Caco-2 (cell line): ENCODE measurements at regions not wholly inside any gene's neighbourhood (a gene's known extent, or its start where the extent isn't known, plus 50 kb on each side); places are given as distances from the start of the nearest gene placed in this dataset.
"Not testable (repeated sequence)": the region's sequence is repeated elsewhere in the genome, so short reads cannot be mapped to it uniquely, and the experiment has no call there.

Experiments
- BruUV-seq: library from RNA; stranded (reverse); fragments of 400-500 nt; replicated peaks from 2 replicates; lab custom pipeline; 2021; lab: Mats Ljungman, UMichigan
- CTCF ChIA-PET: fragments of 300-600 bp; sonication (Branson Sonifier 250); formaldehyde crosslinking; loops from one replicate; lab custom pipeline; 2022; ENCODE audit warnings: antibody characterized with exemption; lab: Charles Lee
- POLR2A ChIA-PET: fragments of 300-600 bp; sonication (Branson Sonifier 250); formaldehyde crosslinking; loops from one replicate; lab custom pipeline; 2022; ENCODE audit warnings: antibody characterized with exemption; lab: Charles Lee
- DNase-seq, 2 experiments: peaks; one replicate each; pipeline versions ENCODE4 v3.0.0 to v3.0.0-alpha.2; 2020 to 2022
- H3K27me3 ChIP-seq: replicated peaks from 2 replicates; pipeline ENCODE4 v1.6.0; 2011; ENCODE audit warnings: low read length; ENCODE audit not compliant: control insufficient read depth, insufficient read depth
- H3K36me3 ChIP-seq: 2 replicates; pipeline ENCODE4 v1.5.1; 2011; ENCODE audit warnings: low read length; ENCODE audit not compliant: control insufficient read depth, insufficient read depth
- H3K4me1 ChIP-seq: fragments of 250-450 bp; sonication (Bioruptor Pico); 2 replicates; pipeline ENCODE4 v1.5.1; 2020; ENCODE audit warnings: mild to moderate bottlenecking
- H3K4me3 ChIP-seq: 2 replicates; pipeline ENCODE4 v1.5.1; 2011; ENCODE audit warnings: low read depth, mild to moderate bottlenecking, control low read depth, low read length
- H3K9me3 ChIP-seq: fragments of 250-450 bp; sonication (Bioruptor Pico); 2 replicates; pipeline ENCODE4 v1.5.1; 2020; ENCODE audit warnings: mild to moderate bottlenecking, moderate library complexity
- H3K27ac Mint-ChIP-seq: one replicate; pipeline ENCODE4 v1.8.0; 2022; ENCODE audit warnings: mixed read lengths; ENCODE audit not compliant: unreplicated experiment
- H3K27me3 Mint-ChIP-seq: one replicate; pipeline ENCODE4 v1.8.0; 2022; ENCODE audit warnings: mixed read lengths; ENCODE audit not compliant: insufficient read depth, unreplicated experiment
- H3K36me3 Mint-ChIP-seq: one replicate; pipeline ENCODE4 v1.8.0; 2022; ENCODE audit warnings: mild to moderate bottlenecking, mixed read lengths; ENCODE audit not compliant: insufficient read depth, unreplicated experiment
- H3K4me1 Mint-ChIP-seq: one replicate; pipeline ENCODE4 v1.8.0; 2022; ENCODE audit warnings: low read depth, mixed read lengths; ENCODE audit not compliant: unreplicated experiment
- H3K4me3 Mint-ChIP-seq: one replicate; pipeline ENCODE4 v1.8.0; 2022; ENCODE audit warnings: mild to moderate bottlenecking, moderate library complexity, mixed read lengths; ENCODE audit not compliant: unreplicated experiment
- H3K9me3 Mint-ChIP-seq: one replicate; pipeline ENCODE4 v1.8.0; 2022; ENCODE audit warnings: mixed read lengths; ENCODE audit not compliant: unreplicated experiment
- intact Hi-C: fragments of 100-400 bp; cut with micrococcal nuclease; formaldehyde crosslinking; loops from one replicate; pipeline ENCODE4 v1.10.0; 2022; ENCODE audit not compliant: unreplicated experiment
- TF ChIP-seq, protein P1 (sequence below), 2 experiments: fragments of 200-600 bp in 1 of 2; IDR thresholded peaks; 1 replicate in 1 of 2; 2 replicates in 1 of 2; pipeline versions ENCODE4 v1.5.1 to v1.8.0; 2011 to 2022; ENCODE audit warnings: antibody characterized with exemption in 1 of 2, control low read depth in 1 of 2, inconsistent platforms in 1 of 2, low read depth in 1 of 2, low read length in 1 of 2, mild to moderate bottlenecking in 1 of 2, moderate library complexity in 1 of 2; ENCODE audit not compliant: insufficient read depth in 1 of 2, severe bottlenecking in 1 of 2, unreplicated experiment in 1 of 2

DNA sequence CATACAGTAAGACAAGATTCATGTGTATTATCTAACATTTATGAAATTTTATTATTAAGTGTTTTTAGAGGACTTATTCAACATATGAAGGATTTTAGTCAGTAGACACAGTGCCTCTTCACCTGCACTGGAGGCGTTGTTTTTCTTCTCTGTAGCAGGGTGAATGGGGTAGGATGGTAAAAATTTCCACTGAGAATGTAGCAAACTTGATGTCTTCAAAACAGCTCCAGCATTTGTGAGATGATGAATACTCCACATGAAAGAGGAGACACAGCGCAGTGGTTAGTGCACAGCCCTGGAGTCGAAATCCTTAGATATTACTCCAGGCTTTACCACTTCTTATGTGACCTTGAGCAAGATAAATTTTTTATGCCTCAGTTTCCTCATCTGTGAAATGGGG is 110.5 kb upstream of the AHI1 start:
- no peak for DNase-seq
- no peaks in the 10 kb centered on the region for H3K9me3 ChIP-seq
- Mint-ChIP-seq H3K36me3 (no peaks in the 10 kb centered on the region), H3K27ac (no peak overlapping the region), H3K4me3 (no peak overlapping the region), H3K9me3 (no peaks in the 10 kb centered on the region), H3K4me1 (no peaks in the 10 kb centered on the region), H3K27me3 (peaks cover 8% of the 10 kb centered on the region)
- H3K4me3 ChIP-seq, result no peak overlapping the region
- POLR2A ChIA-PET, result no interaction called here
- CTCF ChIA-PET, result no interaction called here
- no peaks in the 10 kb centered on the region for H3K36me3 ChIP-seq
- intact Hi-C loops, result no loop called here
- no peaks in the 10 kb centered on the region for H3K4me1 ChIP-seq
- BruUV-seq, result no TSS peak
- TF ChIP-seq, protein P1, sequence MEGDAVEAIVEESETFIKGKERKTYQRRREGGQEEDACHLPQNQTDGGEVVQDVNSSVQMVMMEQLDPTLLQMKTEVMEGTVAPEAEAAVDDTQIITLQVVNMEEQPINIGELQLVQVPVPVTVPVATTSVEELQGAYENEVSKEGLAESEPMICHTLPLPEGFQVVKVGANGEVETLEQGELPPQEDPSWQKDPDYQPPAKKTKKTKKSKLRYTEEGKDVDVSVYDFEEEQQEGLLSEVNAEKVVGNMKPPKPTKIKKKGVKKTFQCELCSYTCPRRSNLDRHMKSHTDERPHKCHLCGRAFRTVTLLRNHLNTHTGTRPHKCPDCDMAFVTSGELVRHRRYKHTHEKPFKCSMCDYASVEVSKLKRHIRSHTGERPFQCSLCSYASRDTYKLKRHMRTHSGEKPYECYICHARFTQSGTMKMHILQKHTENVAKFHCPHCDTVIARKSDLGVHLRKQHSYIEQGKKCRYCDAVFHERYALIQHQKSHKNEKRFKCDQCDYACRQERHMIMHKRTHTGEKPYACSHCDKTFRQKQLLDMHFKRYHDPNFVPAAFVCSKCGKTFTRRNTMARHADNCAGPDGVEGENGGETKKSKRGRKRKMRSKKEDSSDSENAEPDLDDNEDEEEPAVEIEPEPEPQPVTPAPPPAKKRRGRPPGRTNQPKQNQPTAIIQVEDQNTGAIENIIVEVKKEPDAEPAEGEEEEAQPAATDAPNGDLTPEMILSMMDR (IDR thresholded peaks at IDR 0.05; ENCODE audit: insufficient read depth in 1 of 2, low read depth in 1 of 2, low read length in 1 of 2, severe bottlenecking in 1 of 2, unreplicated experiment in 1 of 2), result no peak
- no peaks in the 10 kb centered on the region for H3K27me3 ChIP-seq

DNA sequence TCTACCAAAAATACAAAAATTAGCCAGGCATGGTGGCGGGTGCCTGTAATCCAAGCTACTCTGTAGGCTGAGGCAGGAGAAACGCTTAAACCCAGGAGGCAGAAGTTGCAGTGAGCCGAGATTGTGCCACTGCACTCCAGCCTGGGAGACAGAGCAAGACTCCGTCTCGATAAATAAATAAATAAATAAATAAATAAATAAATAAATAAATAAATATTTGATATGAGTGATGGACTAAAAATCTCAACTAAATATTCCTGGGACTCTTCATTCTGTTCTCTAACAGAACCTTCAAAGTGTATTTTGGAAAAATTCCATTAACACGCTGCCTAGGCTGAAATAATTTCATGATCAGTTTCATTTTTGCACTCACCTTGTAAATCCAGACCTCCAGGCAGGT is 112.7 kb upstream of the AHI1 start:
- H3K9me3 Mint-ChIP-seq, H3K4me3 Mint-ChIP-seq, H3K4me3 ChIP-seq, intact Hi-C loops, H3K27me3 ChIP-seq, H3K9me3 ChIP-seq, H3K4me1 Mint-ChIP-seq, H3K4me1 ChIP-seq, H3K36me3 Mint-ChIP-seq, DNase-seq, BruUV-seq, CTCF ChIA-PET, POLR2A ChIA-PET, H3K27ac Mint-ChIP-seq, H3K36me3 ChIP-seq: not testable (repeated sequence)
- H3K27me3 Mint-ChIP-seq, result peaks cover 14% of the 10 kb centered on the region

DNA sequence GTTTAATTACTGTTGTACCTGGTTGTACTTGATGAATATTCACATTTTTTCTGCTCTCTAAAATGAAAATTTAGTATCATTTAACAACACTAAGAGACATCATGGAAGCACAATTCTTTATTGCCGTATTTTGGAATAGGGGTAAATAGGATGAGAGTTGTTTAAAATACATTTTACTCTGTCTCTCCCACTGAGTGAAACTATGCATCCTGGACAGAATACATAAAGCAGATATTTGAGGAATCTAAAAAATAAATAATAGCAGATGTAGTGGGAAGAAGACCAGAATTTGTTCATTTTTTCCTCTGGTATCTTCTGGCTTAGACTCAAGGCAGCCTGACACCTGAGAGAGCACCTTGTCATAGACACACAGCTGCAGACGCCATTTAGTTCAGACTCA is 119.1 kb upstream of the AHI1 start:
- H3K27me3 Mint-ChIP-seq, result peaks cover 12% of the 10 kb centered on the region
- intact Hi-C loops, result no loop called here
- Histone ChIP-seq H3K36me3 (no peaks in the 10 kb centered on the region), H3K9me3 (no peaks in the 10 kb centered on the region), H3K27me3 (no peaks in the 10 kb centered on the region), H3K4me1 (no peaks in the 10 kb centered on the region), H3K4me3 (no peak overlapping the region)
- DNase-seq, result no peak
- no peaks in the 10 kb centered on the region for H3K36me3 Mint-ChIP-seq
- TF ChIP-seq, protein P1 (IDR thresholded peaks at IDR 0.05; ENCODE audit: insufficient read depth in 1 of 2, low read depth in 1 of 2, low read length in 1 of 2, severe bottlenecking in 1 of 2, unreplicated experiment in 1 of 2), result no peak
- no peak overlapping the region for H3K27ac Mint-ChIP-seq
- CTCF ChIA-PET, result no interaction called here
- no TSS peak for BruUV-seq
- POLR2A ChIA-PET, result no interaction called here
- no peak overlapping the region for H3K4me3 Mint-ChIP-seq
- H3K9me3 Mint-ChIP-seq, result no peaks in the 10 kb centered on the region
- H3K4me1 Mint-ChIP-seq, result no peaks in the 10 kb centered on the region

DNA sequence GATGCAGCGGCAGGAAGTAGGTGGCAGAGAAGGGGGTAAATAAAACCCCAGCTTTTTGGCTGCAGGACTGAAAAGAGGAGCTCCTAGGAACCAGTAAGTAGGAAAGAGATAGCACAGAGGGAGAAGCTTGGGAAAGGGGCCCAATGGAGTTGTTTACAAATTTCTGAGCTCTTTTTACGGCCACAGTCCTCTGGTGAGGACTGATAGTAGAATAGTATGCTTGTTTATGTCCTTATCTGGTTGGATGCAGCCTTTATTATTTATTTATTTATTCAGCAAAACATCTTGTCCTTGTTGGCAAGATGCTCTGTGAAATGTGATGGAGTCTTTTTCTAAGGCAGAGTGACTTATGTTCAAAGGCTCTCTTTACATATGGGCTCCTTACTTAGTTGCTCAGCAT is 119.7 kb upstream of the AHI1 start:
- Histone ChIP-seq H3K9me3 (no peaks in the 10 kb centered on the region), H3K4me1 (no peaks in the 10 kb centered on the region), H3K36me3 (no peaks in the 10 kb centered on the region), H3K27me3 (no peaks in the 10 kb centered on the region), H3K4me3 (no peak overlapping the region)
- H3K36me3 Mint-ChIP-seq, result no peaks in the 10 kb centered on the region
- ChIA-PET POLR2A (no interaction called here), CTCF (no interaction called here)
- no peak for DNase-seq
- H3K4me1 Mint-ChIP-seq, result no peaks in the 10 kb centered on the region
- no TSS peak for BruUV-seq
- TF ChIP-seq, protein P1 (IDR thresholded peaks at IDR 0.05; ENCODE audit: insufficient read depth in 1 of 2, low read depth in 1 of 2, low read length in 1 of 2, severe bottlenecking in 1 of 2, unreplicated experiment in 1 of 2), result no peak
- intact Hi-C loops, result no loop called here
- no peaks in the 10 kb centered on the region for H3K9me3 Mint-ChIP-seq
- H3K27ac Mint-ChIP-seq, result no peak overlapping the region
- H3K4me3 Mint-ChIP-seq, result no peak overlapping the region
- H3K27me3 Mint-ChIP-seq, result peaks cover 9% of the 10 kb centered on the region
